IPS-NIHi11 (cell line): ENCODE measurements at regions not wholly inside any gene's neighbourhood (a gene's known extent, or its start where the extent isn't known, plus 50 kb on each side); places are given as distances from the start of the nearest gene placed in this dataset.
A peak's percentile ranks its signal among the peaks of the same experiment; 100 is the strongest.

Experiments used
- DNase-seq: peaks from one replicate; pipeline ENCODE4 v3.0.0; 2012; ENCODE audit warnings: mixed read lengths, low spot score

GRCh38 chr20:63100174-63100925 is 93.6 kb upstream of the BHLHE23 start:
- DNase-seq = peak; percentile 38

- peak; percentile 42 for DNase-seq
These were observed 92.9 kb upstream of the BHLHE23 start for GRCh38 chr20:63099456-63100173.

GRCh38 chr20:63098195-63098810 is 91.5 kb upstream of the BHLHE23 start:
- peak; percentile 2 for DNase-seq

GRCh38 chr20:63097336-63097831 is 90.6 kb upstream of the BHLHE23 start:
- DNase-seq = peak; percentile 6

- peak; percentile 9 for DNase-seq
These were observed 90.0 kb upstream of the BHLHE23 start for GRCh38 chr20:63096681-63097335.

- peak; percentile 35 for DNase-seq
These were observed 89.2 kb upstream of the BHLHE23 start for GRCh38 chr20:63095718-63096654.

GRCh38 chr20:63094767-63095499 is 88.2 kb upstream of the BHLHE23 start:
- DNase-seq = peak; percentile 6

- DNase-seq = peak; percentile 8
These were observed 87.4 kb upstream of the BHLHE23 start for GRCh38 chr20:63093966-63094766.

- peak; percentile 15 for DNase-seq
These were observed 86.0 kb upstream of the BHLHE23 start for GRCh38 chr20:63092660-63093215.

- peak; percentile 11 for DNase-seq
These were observed 85.3 kb upstream of the BHLHE23 start for GRCh38 chr20:63091901-63092659.

- peak; percentile 7 for DNase-seq
These were observed 84.2 kb upstream of the BHLHE23 start for GRCh38 chr20:63090682-63091571.

GRCh38 chr20:63090052-63090451 is 83.3 kb upstream of the BHLHE23 start:
- no peak for DNase-seq

GRCh38 chr20:63089051-63089907 is 82.5 kb upstream of the BHLHE23 start:
- peak; percentile 17 for DNase-seq

GRCh38 chr20:63087872-63088680 is 81.3 kb upstream of the BHLHE23 start:
- peak; percentile 6 for DNase-seq

- peak; percentile 4 for DNase-seq
These were observed 80.6 kb upstream of the BHLHE23 start for GRCh38 chr20:63087236-63087871.
